ENCODE measurements at regions not wholly inside any gene's neighbourhood (a gene's known extent, or its start where the extent isn't known, plus 50 kb on each side); places are given as distances from the start of the nearest gene placed in this dataset.

DNA sequence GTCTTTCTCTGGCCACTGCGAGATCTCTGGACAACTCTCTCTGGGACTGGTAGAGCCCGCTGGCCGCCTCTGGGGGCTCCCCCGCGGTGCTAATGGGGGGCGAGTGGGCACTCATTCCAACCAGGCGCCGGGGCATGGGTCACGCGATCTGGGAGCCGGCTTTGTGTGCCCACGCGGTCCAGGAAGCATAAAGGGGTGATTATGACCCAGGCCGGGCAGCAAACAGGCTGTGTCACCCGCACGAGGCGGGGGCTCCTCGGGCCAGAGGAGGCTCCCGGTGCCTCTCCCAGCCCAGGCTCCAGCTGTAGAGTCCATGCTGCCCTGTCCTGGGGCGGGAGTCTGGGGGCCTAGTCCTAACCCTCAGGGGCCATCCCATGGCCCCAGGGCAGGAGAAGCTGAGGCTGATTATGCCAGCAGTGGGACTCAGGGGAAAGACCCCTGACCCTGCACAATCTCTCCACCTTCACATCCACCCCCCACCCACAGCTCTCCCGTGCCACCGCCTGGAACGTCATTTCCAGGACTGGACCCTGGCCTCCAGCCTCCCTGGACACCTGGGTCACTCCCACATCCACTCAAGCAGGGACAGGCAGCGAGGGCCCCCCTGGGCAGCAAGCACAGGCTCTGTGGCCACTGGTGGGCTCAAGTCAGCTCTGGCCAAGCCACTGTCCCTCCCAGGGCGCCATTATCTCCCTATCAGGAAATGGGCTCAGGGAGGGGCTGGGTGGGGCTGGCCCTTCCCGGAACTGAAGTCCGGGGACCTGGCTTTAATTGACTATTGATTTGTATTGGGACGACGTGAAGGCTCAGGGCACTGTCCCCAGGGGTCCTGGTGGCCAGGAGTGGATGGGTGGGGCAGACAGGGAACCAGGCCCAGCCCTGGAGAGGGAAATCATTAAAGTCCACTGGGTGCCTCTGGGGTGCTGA lies 50.0 kb downstream of the PTPRS start:
- H3K27ac ChIP-seq (ENCODE audit: control insufficient read depth, insufficient read depth, low read length): no peak overlapping the region
- H3K9me1 ChIP-seq (ENCODE audit: control insufficient read depth, extremely low read depth, insufficient read depth, low read length): no peaks in the 10 kb centered on the region
- H3K4me2 ChIP-seq (ENCODE audit: control insufficient read depth, extremely low read depth, insufficient read depth, low read depth, low read length): no peak overlapping the region
- H3K36me3 ChIP-seq (ENCODE audit: control insufficient read depth in 2 of 2, extremely low read depth in 1 of 2, insufficient read depth in 2 of 2, low read length in 2 of 2): no peaks in the 10 kb centered on the region
- H3K4me3 ChIP-seq (ENCODE audit: control insufficient read depth in 2 of 3, extremely low read depth in 1 of 3, insufficient read depth in 2 of 3, low read depth in 1 of 3, low read length in 3 of 3): no peak overlapping the region
- no peak for TF ChIP-seq EZH2 (IDR thresholded peaks at IDR 0.05; ENCODE audit: low read length)
- no peak for TF ChIP-seq CTCF (optimal IDR thresholded peaks at IDR 0.05 in 1 of 3, IDR thresholded peaks at IDR 0.05 in 1 of 3, conservative IDR thresholded peaks at IDR 0.05 in 1 of 3; ENCODE audit: extremely low read depth in 1 of 3, insufficient read depth in 2 of 3, low read length in 3 of 3)
- FAIRE-seq (no peak), DNase-seq (ENCODE audit: low read depth, low spot score) (no peak)
- H4K20me1 ChIP-seq (ENCODE audit: control insufficient read depth, extremely low read depth, insufficient read depth, low read length): no peaks in the 10 kb centered on the region
- peaks cover 7% of the 10 kb centered on the region for H3K27me3 ChIP-seq (ENCODE audit: control insufficient read depth, extremely low read depth, insufficient read depth, low read length)
- no peaks in the 10 kb centered on the region for H3K79me2 ChIP-seq (ENCODE audit: control insufficient read depth, insufficient read depth, low read length)
- H3K4me1 ChIP-seq (ENCODE audit: control insufficient read depth, extremely low read depth, insufficient read depth, low read length): peaks cover 3% of the 10 kb centered on the region
- no peaks in the 10 kb centered on the region for H3K9me3 ChIP-seq (ENCODE audit: control insufficient read depth, low read depth, low read length)
- H3K9ac ChIP-seq (ENCODE audit: control insufficient read depth, extremely low read depth, insufficient read depth, low read length): no peak overlapping the region
- dilution Hi-C loops (cut with MboI; ENCODE audit: extremely low pct_ligation_motif_present, low sequenced_read_pairs): no loop called here
- no peak overlapping the region for H2AFZ ChIP-seq (ENCODE audit: control insufficient read depth, low read length)

DNA sequence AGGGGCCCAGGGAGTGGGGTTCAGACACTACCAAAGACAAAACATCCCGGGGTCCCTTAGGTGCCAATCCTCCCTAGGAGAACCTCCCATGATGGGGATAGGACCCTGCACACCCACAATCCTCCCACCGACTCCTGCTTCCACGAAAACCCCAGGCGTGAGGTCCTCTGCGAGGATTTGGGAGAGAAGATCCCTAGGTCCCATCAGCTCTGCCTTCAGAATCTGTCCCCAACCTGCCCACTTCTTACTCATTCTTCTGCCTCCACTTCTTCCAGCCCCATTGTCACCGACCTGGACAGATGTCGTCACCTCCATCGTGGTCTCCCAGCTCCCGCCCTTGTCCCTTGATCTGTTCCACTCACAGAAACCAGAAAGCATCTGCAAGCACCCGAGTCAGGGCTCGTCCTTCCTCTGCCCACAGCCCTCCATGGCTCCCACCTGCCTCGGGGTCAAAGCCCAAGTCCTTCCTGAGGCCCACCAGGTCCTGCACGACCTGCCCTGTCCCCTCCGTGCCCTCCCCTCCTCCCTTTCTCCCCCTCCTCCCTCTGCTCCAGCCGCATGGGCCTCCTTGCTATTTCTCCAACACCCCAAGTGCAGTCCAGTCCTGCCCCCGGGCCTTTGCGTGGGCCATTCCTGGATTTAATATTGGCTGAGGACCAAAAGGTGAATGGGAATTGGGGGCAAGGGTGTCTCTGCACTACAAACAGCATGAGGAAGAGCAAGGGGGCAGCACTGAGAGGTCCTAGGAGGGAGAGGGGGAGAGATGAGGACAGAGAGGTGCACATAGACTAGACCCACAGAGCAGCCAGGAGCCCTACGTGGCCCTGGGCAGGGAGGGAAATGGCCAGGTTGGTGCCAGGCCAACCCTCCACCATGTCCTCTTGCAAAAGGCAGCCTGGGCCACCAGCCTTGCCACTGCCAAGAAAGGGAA lies 51.3 kb downstream of the PTPRS start:
- dilution Hi-C loops (cut with MboI; ENCODE audit: extremely low pct_ligation_motif_present, low sequenced_read_pairs): no loop called here

More for the DNA sequence above, 51.3 kb downstream of the PTPRS start:
- no peaks in the 10 kb centered on the region for H3K79me2 ChIP-seq (ENCODE audit: control insufficient read depth, insufficient read depth, low read length)
- H2AFZ ChIP-seq (ENCODE audit: control insufficient read depth, low read length): no peak overlapping the region
- no peaks in the 10 kb centered on the region for H4K20me1 ChIP-seq (ENCODE audit: control insufficient read depth, extremely low read depth, insufficient read depth, low read length)
- H3K36me3 ChIP-seq (ENCODE audit: control insufficient read depth in 2 of 2, extremely low read depth in 1 of 2, insufficient read depth in 2 of 2, low read length in 2 of 2): peaks cover 0 to 2% of the 10 kb centered on the region in 2 experiments
- TF ChIP-seq CTCF (optimal IDR thresholded peaks at IDR 0.05 in 1 of 3, IDR thresholded peaks at IDR 0.05 in 1 of 3, conservative IDR thresholded peaks at IDR 0.05 in 1 of 3; ENCODE audit: extremely low read depth in 1 of 3, insufficient read depth in 2 of 3, low read length in 3 of 3) (no peak), EZH2 (IDR thresholded peaks at IDR 0.05; ENCODE audit: low read length) (no peak)
- no peak for DNase-seq (ENCODE audit: low read depth, low spot score)
- H3K9me3 ChIP-seq (ENCODE audit: control insufficient read depth, low read depth, low read length): no peaks in the 10 kb centered on the region
- H3K27me3 ChIP-seq (ENCODE audit: control insufficient read depth, extremely low read depth, insufficient read depth, low read length): peaks cover 7% of the 10 kb centered on the region
- no peak overlapping the region for H3K9ac ChIP-seq (ENCODE audit: control insufficient read depth, extremely low read depth, insufficient read depth, low read length)
- no peak overlapping the region for H3K4me3 ChIP-seq (ENCODE audit: control insufficient read depth in 2 of 3, extremely low read depth in 1 of 3, insufficient read depth in 2 of 3, low read depth in 1 of 3, low read length in 3 of 3)
- no peaks in the 10 kb centered on the region for H3K9me1 ChIP-seq (ENCODE audit: control insufficient read depth, extremely low read depth, insufficient read depth, low read length)
- no peak for FAIRE-seq
- H3K4me1 ChIP-seq (ENCODE audit: control insufficient read depth, extremely low read depth, insufficient read depth, low read length): peaks cover 3% of the 10 kb centered on the region
- H3K27ac ChIP-seq (ENCODE audit: control insufficient read depth, insufficient read depth, low read length): no peak overlapping the region
- H3K4me2 ChIP-seq (ENCODE audit: control insufficient read depth, extremely low read depth, insufficient read depth, low read depth, low read length): no peak overlapping the region
